GM18499 (cell line): ENCODE measurements at regions not wholly inside any gene's neighbourhood (a gene's known extent, or its start where the extent isn't known, plus 50 kb on each side); places are given as distances from the start of the nearest gene placed in this dataset.
"Not testable (repeated sequence)": the region's sequence is repeated elsewhere in the genome, so short reads cannot be mapped to it uniquely, and the experiment has no call there.

Experiments
- ATAC-seq: cut with Tn5 transposase; IDR thresholded peaks from one replicate; pipeline ENCODE4 v1.9.1; 2021; ENCODE audit warnings: moderate number of reproducible peaks; ENCODE audit not compliant: insufficient read depth, unreplicated experiment

- ATAC-seq: no peak
Observed at GRCh38 chr13:80000684-80001509, 340.0 kb downstream of the SPRY2 start.

GRCh38 chr13:79999601-80000000 is 341.3 kb downstream of the SPRY2 start:
- ATAC-seq: no peak

DNA sequence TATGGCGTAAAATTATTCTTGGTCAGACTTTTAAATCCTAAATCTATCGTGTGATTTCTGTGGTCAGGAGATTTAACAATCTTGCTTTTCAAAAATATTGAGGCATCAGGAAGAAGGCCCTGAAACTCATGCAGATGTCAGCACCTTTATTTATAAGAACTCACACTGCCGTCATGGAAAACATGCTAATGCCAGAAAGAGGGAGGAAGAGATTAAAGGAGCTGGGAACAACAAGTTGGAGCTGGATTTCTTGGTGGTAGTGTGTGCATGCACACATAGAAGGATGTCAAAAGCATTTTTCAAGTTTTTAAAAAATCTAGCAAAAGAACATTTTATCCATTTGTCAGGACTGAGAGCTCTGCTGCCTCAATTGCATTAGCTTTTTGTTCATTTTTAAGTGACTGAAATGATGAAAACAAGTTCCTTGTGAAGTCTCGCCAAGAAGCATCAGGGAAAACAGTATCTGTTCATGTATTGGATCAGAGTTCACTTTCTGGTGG is 342.5 kb downstream of the SPRY2 start:
- no peak for ATAC-seq

DNA sequence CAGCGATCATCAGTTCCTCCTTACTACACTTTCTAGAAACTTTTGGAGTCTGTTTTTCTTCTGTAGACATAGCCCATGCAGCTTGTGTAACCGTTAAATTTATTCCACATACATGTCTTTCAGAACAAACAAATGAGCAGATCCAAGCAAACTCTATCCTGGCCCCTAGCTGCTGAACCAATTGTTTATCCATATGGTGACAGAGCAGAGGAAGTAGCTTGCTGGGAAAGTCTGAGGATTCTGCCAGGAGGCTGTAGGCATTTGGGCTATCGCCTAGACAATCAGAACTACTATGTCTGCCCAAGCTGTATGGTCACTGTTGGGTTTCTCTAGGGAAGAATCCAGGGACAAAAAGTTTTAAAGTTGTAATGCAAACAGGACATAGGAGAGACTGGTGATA is 343.7 kb downstream of the SPRY2 start:
- no peak for ATAC-seq

- no peak for ATAC-seq
Observed at GRCh38 chr13:79995334-79995733, 345.6 kb downstream of the SPRY2 start.

DNA sequence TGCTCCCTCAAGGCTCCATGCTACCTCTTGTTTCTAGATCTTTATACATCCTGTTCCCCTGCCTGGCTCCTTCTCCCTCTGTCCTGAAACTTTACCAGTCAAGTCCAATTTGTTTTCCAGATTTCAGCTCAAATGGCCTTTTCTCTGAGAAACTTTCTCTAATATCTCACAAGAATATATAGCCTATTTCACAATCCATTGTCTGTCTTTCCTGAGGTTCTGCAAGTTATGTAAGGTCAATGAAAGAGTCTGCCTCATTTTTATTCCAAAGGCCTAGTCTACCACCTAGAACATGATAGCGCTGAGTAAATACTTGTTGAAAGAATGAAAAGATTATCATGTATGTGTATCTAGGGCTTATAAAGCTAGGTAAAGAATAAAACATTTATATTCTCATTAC is 348.8 kb downstream of the SPRY2 start:
- ATAC-seq: no peak

DNA sequence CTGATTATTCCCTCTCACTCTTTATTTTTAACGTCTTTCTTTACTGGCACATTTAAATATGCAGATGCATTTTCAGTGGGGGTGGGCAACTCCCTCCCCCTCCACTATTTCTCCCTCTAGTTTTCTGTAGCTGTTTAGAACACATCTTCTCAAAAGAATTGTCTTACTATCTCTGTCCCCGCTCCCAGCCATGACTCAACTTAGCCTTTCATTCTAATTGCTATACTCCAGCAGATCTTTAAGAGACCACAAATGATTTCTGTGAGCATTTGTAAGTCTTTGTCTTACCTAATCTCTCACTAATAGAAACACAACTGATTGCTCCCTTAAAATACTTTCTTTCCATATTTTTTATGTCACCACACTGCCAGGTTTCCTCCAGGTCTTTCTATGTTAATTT is 350.9 kb downstream of the SPRY2 start:
- ATAC-seq: no peak

GRCh38 chr13:79989217-79989661 is 351.7 kb downstream of the SPRY2 start:
- no peak for ATAC-seq

DNA sequence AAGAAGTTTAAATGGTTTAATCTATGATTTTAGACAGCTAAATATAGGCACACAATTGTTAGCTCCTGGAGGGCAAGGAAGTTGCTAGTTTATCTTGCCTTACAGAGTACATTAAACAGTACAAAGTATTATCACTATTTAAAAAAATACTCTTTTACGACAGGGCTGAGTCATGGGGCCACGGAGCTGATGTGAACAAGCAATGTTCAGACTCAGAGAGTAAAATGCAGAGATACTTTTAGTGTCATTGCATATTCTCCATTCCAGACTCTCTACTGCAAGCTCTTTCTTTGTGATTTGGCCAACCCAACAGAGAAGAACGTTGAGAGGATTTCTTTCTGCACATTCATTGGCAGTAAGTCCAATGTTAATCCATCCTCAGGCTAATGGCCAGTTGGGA is 352.4 kb downstream of the SPRY2 start:
- ATAC-seq: no peak

- ATAC-seq: no peak
Observed at GRCh38 chr13:79987761-79988160, 353.2 kb downstream of the SPRY2 start.

GRCh38 chr13:79987323-79987722 is 353.6 kb downstream of the SPRY2 start:
- ATAC-seq: no peak

- ATAC-seq: no peak
Observed at GRCh38 chr13:79986890-79987289, 354.0 kb downstream of the SPRY2 start.

DNA sequence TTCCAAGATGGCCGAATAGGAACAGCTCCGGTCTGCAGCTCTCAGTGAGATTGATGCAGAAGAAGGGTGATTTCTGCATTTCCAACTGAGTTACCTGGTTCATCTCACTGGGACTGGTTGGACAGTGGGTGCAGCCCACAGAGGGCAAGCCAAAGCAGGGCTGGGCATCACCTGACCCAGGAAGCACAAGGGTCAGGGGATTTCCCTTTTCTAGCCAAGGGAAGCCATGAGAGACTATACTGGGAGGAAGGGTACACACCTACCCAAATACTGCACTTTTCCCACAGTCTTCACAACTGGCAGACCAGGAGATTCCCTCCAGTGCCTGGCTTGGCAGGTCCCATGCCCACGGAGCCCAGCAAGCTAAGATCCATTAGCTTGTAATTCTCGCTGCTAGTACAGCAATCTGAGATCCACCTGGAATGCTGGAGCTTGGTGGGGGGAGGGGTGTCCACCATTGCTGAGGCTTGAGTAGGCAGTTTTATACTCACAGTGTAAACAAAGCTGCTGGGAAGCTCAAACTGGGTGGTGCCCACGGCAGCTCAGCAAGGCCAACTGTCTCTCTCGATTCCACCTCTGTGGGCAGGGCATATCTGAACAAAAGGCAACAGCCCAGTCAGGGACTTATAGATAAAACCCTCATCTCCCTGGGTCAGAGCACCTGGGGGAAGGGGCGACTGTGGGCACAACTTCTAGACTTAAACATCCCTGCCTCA is 365.8 kb downstream of the SPRY2 start:
- ATAC-seq: not testable (repeated sequence)

DNA sequence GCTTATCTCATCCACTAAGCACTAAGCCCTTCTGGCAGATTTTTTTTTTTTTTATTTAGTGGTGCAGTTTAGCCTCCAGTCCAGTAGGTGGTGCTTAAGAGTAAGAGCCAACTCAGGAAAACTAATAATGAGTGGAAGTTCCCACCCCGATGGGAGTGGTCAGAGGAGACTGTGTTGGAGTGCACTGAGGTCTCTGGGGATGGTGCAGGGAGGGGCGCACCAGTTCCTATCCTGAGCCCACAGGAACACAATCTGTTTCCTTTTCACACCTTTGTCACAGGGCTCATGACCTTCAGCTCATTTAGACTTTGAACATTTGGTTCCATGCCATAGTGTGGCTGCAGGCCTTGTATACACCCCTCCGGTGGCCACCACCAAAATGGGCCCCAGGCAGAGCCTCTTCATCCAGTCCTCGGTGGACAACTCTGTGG is 367.4 kb downstream of the SPRY2 start:
- ATAC-seq: peak; percentile 82

DNA sequence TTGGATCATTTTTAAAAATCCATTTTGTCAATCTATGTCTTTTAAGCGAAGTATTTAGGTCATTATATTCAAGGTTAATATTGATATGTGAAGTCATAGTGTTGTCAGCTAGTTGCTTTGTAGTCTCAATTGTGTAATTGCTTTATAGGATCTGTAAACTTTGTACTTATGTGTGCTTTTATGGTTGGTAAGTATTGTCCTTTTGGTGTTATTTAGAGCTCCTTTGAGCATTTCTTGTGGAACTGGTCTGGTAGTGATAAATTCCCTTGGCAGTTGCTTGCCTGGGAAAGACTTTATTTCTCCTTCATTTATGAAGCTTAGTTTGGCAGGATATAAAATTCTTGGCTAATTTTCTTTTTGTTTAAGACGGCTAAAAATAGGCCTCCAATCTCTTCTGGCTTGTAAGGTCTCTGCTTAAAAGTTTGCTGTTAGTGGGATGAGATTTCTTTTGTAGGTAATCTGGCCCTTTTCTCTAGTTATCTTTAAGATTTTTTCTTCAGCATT is 368.8 kb downstream of the SPRY2 start:
- ATAC-seq: no peak

DNA sequence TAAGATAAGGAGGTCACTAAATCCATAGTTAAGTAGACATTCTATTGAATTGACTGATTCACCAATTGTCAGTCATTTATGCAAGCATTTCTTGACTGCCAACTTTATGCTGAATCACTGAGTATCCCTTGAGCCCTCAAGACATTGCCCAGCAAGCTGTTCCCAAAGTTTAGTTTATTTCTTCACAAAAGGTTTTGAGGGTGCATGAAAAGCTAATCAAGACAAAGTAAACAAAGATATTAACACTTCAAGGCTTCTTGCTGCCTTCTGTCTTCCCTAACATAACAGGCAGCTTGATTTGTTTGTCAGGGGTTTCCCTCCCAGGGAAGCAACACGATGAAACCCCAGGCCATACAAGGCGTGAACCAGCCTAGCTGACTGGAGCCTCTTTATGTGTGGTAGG is 374.4 kb downstream of the SPRY2 start:
- no peak for ATAC-seq

DNA sequence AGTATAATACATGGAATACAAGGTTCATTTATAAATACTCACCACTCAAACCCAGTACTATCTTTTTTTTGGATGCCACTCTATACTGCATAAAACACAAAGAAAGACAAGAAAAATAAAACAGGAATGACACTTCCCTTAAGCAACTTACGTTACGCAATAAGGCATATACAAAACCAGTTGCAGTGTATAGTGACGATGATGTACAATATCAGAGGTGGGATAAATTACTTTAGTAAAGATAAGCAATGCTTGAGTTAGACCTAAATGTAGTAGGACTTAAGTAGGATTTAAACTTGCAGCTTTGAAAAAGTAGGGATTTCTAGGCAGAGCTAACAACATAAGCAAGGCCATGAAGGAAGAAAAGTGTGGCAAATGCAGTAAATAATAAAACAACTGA is 374.9 kb downstream of the SPRY2 start:
- no peak for ATAC-seq

DNA sequence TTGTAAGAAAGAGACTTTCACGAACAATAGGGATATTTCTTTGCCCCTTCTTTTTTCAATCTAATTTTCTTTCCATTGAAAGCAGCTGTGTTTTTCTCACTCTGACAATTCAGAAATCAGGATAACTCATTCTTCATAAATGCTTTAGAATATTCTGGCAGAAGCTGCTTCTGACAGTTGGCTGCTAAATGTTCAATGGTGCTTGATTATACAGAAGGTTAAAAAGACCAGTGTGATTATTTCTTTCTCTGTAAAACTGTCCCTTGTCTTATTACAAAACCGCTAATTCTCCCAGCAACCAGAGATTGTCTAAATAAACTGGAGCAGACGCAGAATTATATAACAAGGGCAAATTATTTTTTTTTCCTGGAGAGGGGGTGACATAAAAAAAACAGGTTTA is 394.4 kb downstream of the SPRY2 start:
- no peak for ATAC-seq

- no peak for ATAC-seq
Observed at GRCh38 chr13:79943346-79944023, 397.4 kb downstream of the SPRY2 start.

DNA sequence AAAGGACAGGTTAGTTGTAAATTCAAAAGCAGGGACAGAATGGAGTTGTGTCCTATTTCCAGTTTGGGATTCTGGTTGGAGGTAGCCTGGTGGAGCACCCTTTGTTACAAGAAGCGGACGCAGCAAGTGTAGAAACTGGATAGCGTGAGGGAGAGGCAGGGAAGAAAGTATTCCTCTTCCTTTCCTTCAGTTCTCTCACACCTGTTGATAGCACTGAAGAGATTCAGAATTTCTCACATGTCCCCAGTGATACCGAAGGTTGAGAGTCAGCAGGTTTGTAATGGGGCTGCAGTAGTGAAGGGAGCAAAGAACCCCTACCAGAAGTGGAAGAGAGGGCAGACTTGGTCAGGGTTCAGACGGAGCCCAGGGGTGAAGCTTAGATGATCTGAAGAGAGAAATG is 399.2 kb downstream of the SPRY2 start:
- no peak for ATAC-seq

- ATAC-seq: no peak
Observed at GRCh38 chr13:79939689-79940088, 401.2 kb downstream of the SPRY2 start.
